ENCODE measurements at regions not wholly inside any gene's neighbourhood (a gene's known extent, or its start where the extent isn't known, plus 50 kb on each side); places are given as distances from the start of the nearest gene placed in this dataset.

DNA sequence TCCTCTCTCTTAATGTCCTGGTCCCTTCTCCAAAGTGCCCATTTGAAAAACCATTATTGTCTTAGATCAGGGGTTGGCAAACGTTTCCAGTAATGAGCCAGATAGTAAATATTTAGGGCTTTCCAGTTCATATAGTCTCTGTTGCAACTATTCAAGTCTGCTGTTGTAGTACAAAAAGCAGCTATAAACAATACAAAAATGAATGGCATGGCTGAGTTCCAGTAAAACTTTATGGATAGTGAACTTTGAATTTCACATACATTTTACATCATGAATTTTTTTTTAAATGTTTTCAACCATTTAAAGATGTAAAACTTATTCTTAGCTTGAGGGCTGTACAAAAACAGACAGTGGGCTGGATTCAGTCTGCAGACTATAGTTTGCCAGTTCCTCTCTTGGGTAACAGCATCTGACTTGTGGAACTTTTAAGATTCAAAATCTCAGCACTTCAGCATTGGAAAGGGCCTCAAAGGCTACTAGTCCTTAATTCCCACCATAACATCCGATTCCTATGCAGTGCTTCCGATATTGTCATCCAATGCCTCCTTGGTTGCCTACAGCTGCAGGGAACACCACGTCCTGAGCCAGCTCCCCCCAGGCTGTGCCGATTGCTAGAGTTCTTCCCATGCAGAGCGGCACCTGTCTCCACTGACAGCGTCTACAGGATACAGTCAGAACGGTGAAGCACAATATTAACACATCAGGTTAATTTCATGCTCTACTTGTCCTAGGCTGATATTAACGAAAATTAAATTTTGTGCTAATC is 65.6 kb upstream of the E2F8 start:
- H2AFZ ChIP-seq (ENCODE audit: low read depth, low read length): no peak overlapping the region
- H3F3A ChIP-seq (ENCODE audit: insufficient read depth, low read length, poor library complexity, severe bottlenecking): no peaks in the 10 kb centered on the region
- no peak overlapping the region for H3K4me3 ChIP-seq (ENCODE audit: low read length)
- no peaks in the 10 kb centered on the region for H4K20me1 ChIP-seq (ENCODE audit: insufficient read depth)
- no peak overlapping the region for H3K9ac ChIP-seq (ENCODE audit: low read length)
- no peaks in the 10 kb centered on the region for H3K79me2 ChIP-seq (replicated peaks; ENCODE audit: insufficient read depth, low read length)
- no peak for TF ChIP-seq SMC3 (conservative IDR thresholded peaks at IDR 0.05; ENCODE audit: poor library complexity)
- TF ChIP-seq TAF1 (IDR thresholded peaks at IDR 0.05; ENCODE audit: low read depth): no peak
- TF ChIP-seq POLR2AphosphoS5 (IDR thresholded peaks at IDR 0.05): no peak
- no peak for TF ChIP-seq REST (IDR thresholded peaks at IDR 0.05; ENCODE audit: borderline replicate concordance)
- TF ChIP-seq EP300 (conservative IDR thresholded peaks at IDR 0.05; ENCODE audit: poor library complexity, severe bottlenecking): no peak
- no peak for TF ChIP-seq MXI1 (conservative IDR thresholded peaks at IDR 0.05; ENCODE audit: poor library complexity, severe bottlenecking)
- no peak for TF ChIP-seq EZH2 (IDR thresholded peaks at IDR 0.05; ENCODE audit: borderline replicate concordance, insufficient read depth, low read length, poor library complexity, severe bottlenecking)
- TF ChIP-seq RAD21 (conservative IDR thresholded peaks at IDR 0.05): no peak
- no peak for TF ChIP-seq CTCF (IDR thresholded peaks at IDR 0.05; ENCODE audit: poor library complexity, severe bottlenecking)
- no peaks in the 10 kb centered on the region for H3K36me3 ChIP-seq (ENCODE audit: insufficient read depth, low read length)
- H3K9me2 ChIP-seq (ENCODE audit: insufficient read depth, low read length): no peaks in the 10 kb centered on the region
- no peaks in the 10 kb centered on the region for H3K9me3 ChIP-seq (ENCODE audit: low read length)
- H3K27ac ChIP-seq (ENCODE audit: low read length): no peak overlapping the region
- H3K4me2 ChIP-seq (ENCODE audit: low read length): no peak overlapping the region
- H3K27me3 ChIP-seq (ENCODE audit: insufficient read depth, low read depth, low read length): no peaks in the 10 kb centered on the region

- no peak overlapping the region for H3K27ac ChIP-seq (ENCODE audit: low read length)
- no peaks in the 10 kb centered on the region for H3K79me2 ChIP-seq (replicated peaks; ENCODE audit: insufficient read depth, low read length)
- no peaks in the 10 kb centered on the region for H3K9me3 ChIP-seq (ENCODE audit: low read length)
- no peak overlapping the region for H3K4me3 ChIP-seq (ENCODE audit: low read length)
- H3K27me3 ChIP-seq (ENCODE audit: insufficient read depth, low read depth, low read length): peaks cover 16% of the 10 kb centered on the region
- H3F3A ChIP-seq (ENCODE audit: insufficient read depth, low read length, poor library complexity, severe bottlenecking): no peaks in the 10 kb centered on the region
- H4K20me1 ChIP-seq (ENCODE audit: insufficient read depth): no peaks in the 10 kb centered on the region
- TF ChIP-seq RAD21 (conservative IDR thresholded peaks at IDR 0.05) (no peak), SMC3 (conservative IDR thresholded peaks at IDR 0.05; ENCODE audit: poor library complexity) (no peak), REST (IDR thresholded peaks at IDR 0.05; ENCODE audit: borderline replicate concordance) (no peak), EZH2 (IDR thresholded peaks at IDR 0.05; ENCODE audit: borderline replicate concordance, insufficient read depth, low read length, poor library complexity, severe bottlenecking) (no peak), CTCF (IDR thresholded peaks at IDR 0.05; ENCODE audit: poor library complexity, severe bottlenecking) (no peak), TAF1 (IDR thresholded peaks at IDR 0.05; ENCODE audit: low read depth) (no peak), POLR2AphosphoS5 (IDR thresholded peaks at IDR 0.05) (no peak), EP300 (conservative IDR thresholded peaks at IDR 0.05; ENCODE audit: poor library complexity, severe bottlenecking) (no peak), MXI1 (conservative IDR thresholded peaks at IDR 0.05; ENCODE audit: poor library complexity, severe bottlenecking) (no peak)
- no peak overlapping the region for H2AFZ ChIP-seq (ENCODE audit: low read depth, low read length)
- H3K9me2 ChIP-seq (ENCODE audit: insufficient read depth, low read length): no peaks in the 10 kb centered on the region
- H3K36me3 ChIP-seq (ENCODE audit: insufficient read depth, low read length): no peaks in the 10 kb centered on the region
- no peak overlapping the region for H3K4me2 ChIP-seq (ENCODE audit: low read length)
- H3K9ac ChIP-seq (ENCODE audit: low read length): no peak overlapping the region
Observed at GRCh38 chr11:19301361-19301760, 60.6 kb upstream of the E2F8 start.

All from neural cell (in vitro differentiated cells).